Activated CD4-positive, alpha-beta T cell treated with anti-CD3 and anti-CD28 coated beads, Interleukin-2, amount 50 U/mL, for 16 hours (primary cell): ENCODE measurements at regions not wholly inside any gene's neighbourhood (a gene's known extent, or its start where the extent isn't known, plus 50 kb on each side); places are given as distances from the start of the nearest gene placed in this dataset.

ENCODE experiments used
- DNase-seq: peaks from one replicate; pipeline ENCODE4 v3.0.0-alpha.2; 2020

GRCh38 chr5:81855591-81855990 lies 104.7 kb upstream of the SSBP2 start:
- DNase-seq = no peak

DNA sequence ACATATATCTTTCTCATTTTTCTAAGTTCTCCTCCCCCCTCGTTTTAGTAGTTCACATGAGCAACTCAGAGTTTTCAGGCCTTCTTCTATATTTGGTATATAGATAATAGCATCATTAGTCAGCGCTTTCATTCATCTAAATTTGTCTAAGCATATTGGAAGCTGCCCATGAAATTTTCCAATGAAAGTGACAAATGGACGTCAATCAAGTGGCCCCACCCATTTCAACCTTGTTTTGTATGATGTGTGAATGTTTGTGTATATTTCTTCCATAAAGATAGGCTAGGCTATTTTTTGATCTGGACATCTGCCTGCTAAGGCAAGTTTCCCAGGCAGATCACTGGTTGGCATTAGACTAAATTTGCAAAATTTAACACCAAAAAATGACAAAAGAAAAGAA lies 104.0 kb upstream of the SSBP2 start:
- DNase-seq = no peak

- DNase-seq = no peak
These were observed 103.6 kb upstream of the SSBP2 start for GRCh38 chr5:81854485-81854884.

DNA sequence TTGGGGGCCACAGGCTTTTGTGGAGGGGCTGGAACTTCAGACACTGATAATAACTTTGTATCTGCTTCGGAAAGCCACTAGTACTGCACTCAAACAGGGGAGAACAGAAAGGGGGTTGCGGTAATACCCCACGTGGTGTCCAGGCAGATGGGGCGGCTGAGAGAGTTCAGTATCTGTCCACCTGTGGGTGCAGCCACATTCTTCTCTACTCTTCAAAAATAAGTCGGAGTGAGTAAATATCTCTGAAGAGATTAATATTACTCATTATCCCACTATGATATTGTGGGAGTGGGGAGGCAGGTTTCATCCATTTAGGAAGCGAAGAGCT lies 102.1 kb upstream of the SSBP2 start:
- DNase-seq = no peak

GRCh38 chr5:81852291-81853029 lies 101.6 kb upstream of the SSBP2 start:
- peak; percentile 8 for DNase-seq

DNA sequence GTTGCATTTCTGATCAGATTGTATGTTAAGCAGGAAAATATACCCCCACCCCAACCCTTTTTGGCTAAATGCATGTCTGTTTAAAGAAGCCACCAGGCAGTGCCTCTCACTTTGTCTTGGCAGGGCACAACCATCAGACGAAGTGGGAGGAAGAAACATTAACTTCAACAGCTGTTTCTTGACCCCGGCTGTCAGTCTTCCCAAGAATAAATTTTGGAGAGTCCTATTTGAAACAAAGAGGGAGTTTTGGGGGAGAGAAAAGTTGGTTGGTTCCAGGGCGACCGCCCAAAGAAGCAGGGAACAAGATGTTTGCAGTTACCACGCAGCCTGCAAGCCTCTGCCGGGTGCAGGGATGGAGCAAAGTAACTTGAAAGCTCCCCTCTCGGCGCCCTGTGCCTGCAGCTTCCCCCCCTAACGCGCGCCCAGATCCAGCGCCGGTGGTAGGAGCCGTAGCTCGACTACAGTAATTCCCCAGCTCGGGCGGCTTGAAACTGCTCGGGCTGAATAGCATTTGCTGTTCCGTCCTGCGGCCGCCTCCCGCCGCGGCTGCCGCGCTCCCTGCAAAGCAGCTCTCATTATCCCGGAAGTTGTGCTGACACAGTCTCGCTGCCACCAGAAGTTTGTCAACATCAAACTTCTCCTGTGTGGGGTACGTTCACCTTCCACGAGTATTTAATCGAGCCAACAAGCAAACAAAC lies 100.7 kb upstream of the SSBP2 start:
- DNase-seq = peak; percentile 93

DNA sequence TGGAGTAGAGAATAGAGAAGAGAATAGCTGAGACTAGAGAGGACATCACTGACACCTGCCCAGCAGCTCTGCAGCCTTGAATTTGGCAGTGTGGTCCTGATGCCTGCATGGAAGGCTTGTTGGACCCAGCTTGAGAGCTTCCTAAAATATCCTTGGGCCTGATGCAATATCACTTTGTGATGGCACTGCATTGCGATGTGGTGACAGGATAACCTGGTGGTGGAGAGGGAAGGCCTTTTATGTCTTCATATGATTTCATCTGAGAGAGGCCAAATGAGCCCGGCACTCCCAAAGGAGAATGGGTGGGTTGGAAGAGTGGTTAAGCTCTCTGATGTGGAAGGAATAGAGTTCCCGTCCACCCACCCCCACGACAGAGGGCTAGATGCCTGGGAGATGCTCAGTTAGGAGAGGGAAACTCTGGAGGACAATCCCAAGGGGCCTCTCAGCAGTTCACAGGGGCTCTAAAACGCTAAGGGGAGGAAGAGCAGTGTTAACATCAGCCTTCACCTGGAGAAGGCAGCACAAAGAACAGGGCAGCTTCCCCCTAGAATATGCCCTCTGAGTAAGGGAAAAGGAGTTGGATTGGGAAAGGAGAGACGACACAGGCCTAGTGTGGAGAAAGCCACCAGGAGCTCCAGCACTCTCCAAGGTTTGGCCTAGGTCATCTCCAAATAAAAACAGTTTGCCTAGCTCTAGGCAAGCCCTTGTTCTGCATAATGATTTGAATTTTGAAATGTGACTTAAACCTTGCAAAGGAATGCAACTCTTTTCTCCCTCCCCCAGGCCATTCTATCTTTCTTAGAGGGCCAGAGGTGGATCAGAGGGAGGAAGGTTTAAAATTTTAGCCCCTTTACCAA lies 99.8 kb upstream of the SSBP2 start:
- no peak for DNase-seq

DNA sequence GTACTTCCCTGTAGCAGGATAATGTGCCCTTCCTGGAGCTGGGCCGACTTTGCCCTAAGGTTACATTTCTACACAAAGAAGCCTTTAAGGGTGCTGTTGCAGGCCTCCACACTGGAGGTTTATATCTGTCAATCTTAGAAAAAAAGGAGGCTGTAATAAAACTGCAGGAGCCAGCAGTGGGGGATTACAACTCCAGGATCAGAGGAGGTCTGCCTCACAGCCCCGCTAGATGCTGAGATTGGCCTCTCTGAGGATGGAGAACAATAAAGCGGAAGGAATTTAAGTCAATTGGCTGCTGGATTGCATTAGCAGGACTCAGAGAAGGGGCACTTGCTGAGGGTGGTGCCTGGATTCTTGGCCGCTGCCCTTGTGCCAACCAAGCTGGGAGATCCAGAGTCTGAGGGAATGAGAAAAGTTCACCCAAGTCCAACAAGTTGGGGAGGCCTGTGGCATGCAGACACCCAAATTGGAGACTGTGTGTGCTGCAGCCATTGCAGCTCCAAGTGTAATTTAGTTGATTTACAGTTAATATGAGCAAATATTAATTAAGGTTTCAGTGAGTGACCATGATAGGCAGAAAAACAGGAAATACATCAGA lies 99.0 kb upstream of the SSBP2 start:
- DNase-seq = no peak

GRCh38 chr5:81848362-81848880 lies 97.5 kb upstream of the SSBP2 start:
- no peak for DNase-seq

DNA sequence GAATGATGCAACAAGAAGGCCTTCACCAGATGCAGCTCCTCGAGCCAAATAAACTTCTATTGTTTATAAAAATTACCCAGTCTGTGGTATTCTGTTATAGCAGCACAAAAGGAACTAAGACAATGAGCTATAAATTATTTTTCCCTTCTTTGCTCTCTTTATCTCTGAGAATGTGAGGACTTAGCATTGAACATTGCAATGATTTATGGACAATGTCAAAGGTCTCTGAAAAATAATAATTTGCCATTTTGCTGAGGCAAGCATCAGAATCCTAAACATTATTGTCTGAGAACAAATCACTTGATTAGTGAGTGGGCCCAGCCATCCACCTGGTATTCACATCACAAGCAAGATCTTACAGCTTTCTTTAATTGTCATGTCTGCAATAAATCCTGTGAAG lies 95.4 kb upstream of the SSBP2 start:
- no peak for DNase-seq

GRCh38 chr5:81843845-81844244 lies 92.9 kb upstream of the SSBP2 start:
- no peak for DNase-seq

- DNase-seq = no peak
These were observed 92.0 kb upstream of the SSBP2 start for GRCh38 chr5:81842795-81843398.

DNA sequence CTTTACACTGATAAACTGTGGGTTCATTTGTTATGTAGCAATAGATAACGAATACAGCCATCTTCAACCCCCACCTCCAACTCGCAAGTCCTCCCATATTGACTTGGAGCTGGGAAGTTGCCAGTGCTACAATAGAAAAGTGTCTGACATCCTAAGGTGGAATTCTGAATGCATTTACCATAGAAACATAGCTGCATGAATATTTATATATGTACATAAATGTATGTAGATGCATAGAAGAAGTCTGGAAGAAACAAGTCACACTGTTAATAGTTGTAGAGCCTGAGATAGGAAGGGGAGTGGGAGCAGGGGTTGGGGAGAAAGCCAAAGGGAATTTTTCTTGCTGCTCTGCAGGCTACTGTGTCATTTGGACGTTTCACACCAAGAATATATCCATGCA lies 88.1 kb upstream of the SSBP2 start:
- no peak for DNase-seq

GRCh38 chr5:81838307-81838906 lies 87.5 kb upstream of the SSBP2 start:
- no peak for DNase-seq

GRCh38 chr5:81837667-81838306 lies 86.9 kb upstream of the SSBP2 start:
- no peak for DNase-seq

DNA sequence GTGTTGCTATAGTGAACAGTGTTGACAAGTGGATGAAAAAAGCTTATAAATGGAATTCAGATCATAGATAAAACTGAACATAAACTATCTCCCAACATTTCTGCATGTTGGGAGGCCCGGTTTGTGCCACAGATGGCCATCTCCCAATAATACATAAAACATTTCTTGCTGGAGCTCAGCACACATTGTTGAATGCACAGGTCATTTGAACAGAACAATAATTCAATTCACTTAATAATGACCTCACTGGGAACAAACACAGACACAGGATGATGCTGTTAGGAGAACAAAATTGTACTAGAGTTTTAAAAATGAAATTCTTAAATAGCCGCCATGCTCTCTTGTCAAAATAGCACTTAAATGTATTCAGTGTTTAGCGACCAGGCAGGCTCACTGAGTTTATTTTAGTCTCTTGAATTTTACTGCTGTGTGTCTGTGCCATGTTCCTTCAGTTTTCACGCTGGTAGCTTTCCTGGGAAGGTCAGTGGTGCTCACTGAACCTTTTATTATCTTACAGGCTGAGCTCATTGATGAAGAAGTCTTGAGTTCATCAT lies 85.0 kb upstream of the SSBP2 start:
- DNase-seq = no peak

DNA sequence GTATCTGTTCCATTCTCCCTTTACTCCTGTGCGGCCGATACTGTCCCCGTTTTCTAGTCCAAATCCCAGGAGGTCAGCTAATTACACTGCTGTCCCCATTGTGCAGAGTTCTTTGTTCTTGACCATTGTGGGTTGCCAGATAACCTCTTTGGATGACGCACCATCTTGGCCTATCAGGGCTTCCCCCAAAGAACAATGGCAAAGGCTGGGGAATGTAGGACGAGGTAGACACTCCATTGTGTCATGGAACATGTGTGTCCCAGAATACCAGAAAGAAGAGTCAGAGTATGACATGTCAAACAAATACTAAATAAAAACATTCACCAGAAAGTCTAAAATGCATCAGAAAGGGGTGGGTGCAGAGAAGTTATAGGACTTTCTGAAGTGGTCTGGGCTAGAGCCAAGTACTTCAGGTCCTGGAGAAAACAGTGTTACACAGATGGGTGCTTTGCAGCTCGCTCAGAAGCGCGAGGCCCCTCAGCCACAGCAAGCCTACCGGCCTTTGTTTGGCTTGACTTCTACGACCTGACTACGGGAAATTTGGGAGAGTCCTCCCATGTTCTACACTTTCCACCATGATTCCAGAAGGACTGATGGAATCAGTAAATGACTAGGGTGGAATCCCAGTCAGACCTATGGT lies 83.2 kb upstream of the SSBP2 start:
- no peak for DNase-seq

- DNase-seq = no peak
These were observed 79.7 kb upstream of the SSBP2 start for GRCh38 chr5:81830596-81830995.

GRCh38 chr5:81829242-81829641 lies 78.3 kb upstream of the SSBP2 start:
- DNase-seq = no peak

DNA sequence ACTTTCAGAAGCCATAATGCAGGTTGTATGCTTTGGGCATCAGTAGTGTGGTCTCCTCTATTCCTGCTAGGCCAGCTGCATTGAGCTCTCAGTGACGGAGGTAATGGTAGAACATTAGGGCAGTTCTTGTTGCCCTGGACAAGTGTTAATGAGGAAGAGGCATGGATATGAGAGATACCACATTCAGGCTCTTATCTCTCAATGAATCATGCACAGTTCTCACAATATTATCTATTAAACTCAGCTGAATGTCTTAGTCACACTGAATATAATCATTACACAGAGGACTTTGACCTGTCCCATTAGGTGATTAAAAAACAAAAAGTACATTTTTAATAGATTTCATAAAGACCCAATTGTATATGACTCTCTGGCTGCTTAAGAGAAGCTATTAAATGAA lies 76.6 kb upstream of the SSBP2 start:
- DNase-seq = no peak

GRCh38 chr5:81826128-81826527 lies 75.2 kb upstream of the SSBP2 start:
- DNase-seq = no peak
